ENCODE measurements at regions not wholly inside any gene's neighbourhood (a gene's known extent, or its start where the extent isn't known, plus 50 kb on each side); places are given as distances from the start of the nearest gene placed in this dataset.

DNA sequence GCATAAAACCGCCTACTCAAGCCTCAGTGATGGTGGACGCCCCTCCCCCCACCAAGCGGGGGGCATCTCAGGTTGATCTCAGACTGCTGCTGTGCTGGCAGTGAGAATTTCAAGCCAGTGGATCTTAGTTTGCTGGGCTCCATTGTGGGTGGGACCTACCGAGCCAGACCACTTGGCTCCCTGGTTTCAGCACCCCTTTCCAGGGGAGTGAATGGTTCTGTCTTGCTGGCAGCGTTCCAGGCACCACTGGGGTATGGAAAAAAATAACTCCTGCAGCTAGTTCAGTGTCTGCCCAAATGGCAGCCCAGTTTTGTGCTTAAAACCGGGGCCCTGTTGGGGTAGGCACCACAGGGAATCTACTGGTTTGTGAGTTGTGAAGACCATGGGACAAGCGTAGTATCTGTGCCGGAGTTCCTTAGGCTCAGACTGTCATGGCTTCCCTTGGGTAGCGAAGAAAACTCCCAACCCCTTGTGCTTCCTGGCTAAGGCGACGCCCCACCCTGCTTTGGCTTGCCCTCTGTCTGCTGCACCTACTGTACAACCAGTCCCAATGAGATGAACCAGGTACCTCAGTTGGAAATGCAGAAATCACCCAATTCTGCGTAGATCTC lies 1334.5 kb upstream of the ADGRB3 start:
- H3K4me1 Mint-ChIP-seq: no peaks in the 10 kb centered on the region
- H3K9me3 ChIP-seq (ENCODE audit: control insufficient read depth in 1 of 2, low read length in 2 of 2): no peaks in the 10 kb centered on the region

DNA sequence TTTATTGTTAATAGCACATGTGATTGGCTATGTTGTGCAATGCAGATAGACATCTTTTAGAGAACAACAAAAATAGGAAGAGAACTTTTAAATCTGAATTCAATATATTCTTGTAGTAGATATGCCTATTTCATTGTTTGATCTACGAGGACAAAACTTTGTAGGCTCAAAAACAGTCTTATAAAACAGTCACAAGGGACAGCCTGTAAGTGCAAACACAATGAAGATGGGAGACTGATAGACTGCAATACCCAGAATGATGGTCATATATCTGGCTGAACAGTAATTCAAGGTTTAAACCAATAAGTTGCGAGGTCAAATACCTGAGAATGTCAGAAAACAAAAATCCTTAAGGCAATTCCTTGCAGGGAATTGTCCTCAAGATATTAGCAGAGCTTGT lies 1342.9 kb upstream of the ADGRB3 start:
- intact Hi-C loops (cut with micrococcal nuclease): no loop called here
- no peaks in the 10 kb centered on the region for H3K27me3 ChIP-seq (ENCODE audit: insufficient read depth, low read length)
- H3K4me3 ChIP-seq (ENCODE audit: low read length in 2 of 2): no peak overlapping the region

More for the DNA sequence above, 1334.5 kb upstream of the ADGRB3 start:
- H3K27me3 Mint-ChIP-seq: no peaks in the 10 kb centered on the region
- DNase-seq: no peak
- H3K36me3 Mint-ChIP-seq: no peaks in the 10 kb centered on the region
- no peaks in the 10 kb centered on the region for H3K36me3 ChIP-seq (ENCODE audit: insufficient read depth, low read length)
- H3K27ac Mint-ChIP-seq: no peak overlapping the region
- no peaks in the 10 kb centered on the region for H3K27me3 ChIP-seq (ENCODE audit: insufficient read depth, low read length)
- H3K4me1 ChIP-seq (ENCODE audit: insufficient read depth, low read length): no peaks in the 10 kb centered on the region
- CTCF ChIA-PET (ENCODE audit: partially characterized antibody): no interaction called here
- no peak overlapping the region for H3K27ac ChIP-seq (ENCODE audit: low read depth, low read length)
- no peak overlapping the region for H3K4me3 ChIP-seq (ENCODE audit: low read length in 2 of 2)
- peaks cover 0 to 12% (median 4%) of the 10 kb centered on the region in 8 donors for H3K9me3 Mint-ChIP-seq
- H3K4me3 Mint-ChIP-seq: no peak overlapping the region
- intact Hi-C loops (cut with micrococcal nuclease): no loop called here
- POLR2A ChIA-PET (ENCODE audit: partially characterized antibody): no interaction called here

DNA sequence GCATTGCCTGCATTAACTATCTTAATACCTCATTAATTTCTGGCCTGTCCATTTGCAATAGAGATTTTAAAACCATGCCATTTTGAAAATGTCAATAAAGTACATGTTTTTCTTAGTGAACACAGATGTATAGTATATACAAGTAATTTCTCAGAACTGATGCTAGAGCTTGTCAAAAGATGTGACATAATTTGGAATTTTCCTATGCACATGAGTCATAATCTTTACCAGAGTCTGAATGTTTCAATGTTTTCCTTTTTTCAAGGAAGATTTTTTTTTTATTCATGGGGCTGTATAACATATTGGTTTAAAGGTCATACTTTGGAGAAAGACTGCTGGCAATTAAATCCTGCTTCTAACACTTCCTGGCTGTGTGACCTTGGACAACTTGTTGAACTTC lies 1347.5 kb upstream of the ADGRB3 start:
- intact Hi-C loops (cut with micrococcal nuclease): no loop called here
- Mint-ChIP-seq H3K4me1 (no peaks in the 10 kb centered on the region), H3K36me3 (no peaks in the 10 kb centered on the region)

More for the DNA sequence above, 1342.9 kb upstream of the ADGRB3 start:
- Mint-ChIP-seq H3K27ac (no peak overlapping the region), H3K4me1 (no peaks in the 10 kb centered on the region), H3K9me3 (peaks cover 0 to 25% (median 3%) of the 10 kb centered on the region in 8 donors), H3K27me3 (no peaks in the 10 kb centered on the region), H3K36me3 (no peaks in the 10 kb centered on the region), H3K4me3 (no peak overlapping the region)
- Histone ChIP-seq H3K9me3 (ENCODE audit: control insufficient read depth in 1 of 2, low read length in 2 of 2) (no peaks in the 10 kb centered on the region), H3K4me1 (ENCODE audit: insufficient read depth, low read length) (no peaks in the 10 kb centered on the region), H3K36me3 (ENCODE audit: insufficient read depth, low read length) (no peaks in the 10 kb centered on the region), H3K27ac (ENCODE audit: low read depth, low read length) (no peak overlapping the region)
- no peak for DNase-seq
- POLR2A ChIA-PET (ENCODE audit: partially characterized antibody): no interaction called here
- CTCF ChIA-PET (ENCODE audit: partially characterized antibody): no interaction called here

DNA sequence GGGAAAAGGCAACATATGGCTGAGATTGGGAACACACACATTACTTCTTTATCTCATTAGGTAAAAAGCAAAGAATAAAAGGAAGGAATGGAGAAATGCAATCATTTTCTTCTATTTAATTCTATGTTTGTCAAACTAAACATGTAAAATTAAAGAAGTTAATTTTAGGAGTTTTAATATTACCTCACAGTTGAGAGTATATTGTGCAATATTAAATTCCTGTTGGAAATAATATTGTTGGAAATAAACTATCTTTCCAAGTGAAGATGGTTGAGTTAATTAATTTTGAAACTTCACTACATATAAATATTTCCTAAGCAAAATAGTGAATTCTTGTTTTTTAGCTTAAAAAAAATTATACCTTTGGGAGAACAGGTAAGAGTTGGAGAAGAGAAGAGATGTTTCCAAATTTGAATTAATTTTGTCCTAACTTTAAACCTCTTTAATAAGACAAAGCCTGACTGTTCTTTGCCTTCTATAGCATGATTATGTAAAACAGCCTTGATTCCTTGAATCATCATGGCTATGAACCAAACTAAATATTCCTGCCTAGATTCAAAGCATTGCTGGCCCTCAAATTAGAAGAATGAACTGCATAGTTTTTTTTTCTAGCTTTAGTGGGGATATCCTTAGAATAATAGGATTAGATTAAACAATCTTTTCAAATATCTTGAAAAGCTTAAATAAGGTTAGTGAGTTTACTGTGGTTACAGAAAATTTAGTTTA lies 1349.1 kb upstream of the ADGRB3 start:
- DNase-seq: no peak
- no peaks in the 10 kb centered on the region for H3K27me3 Mint-ChIP-seq
- ChIA-PET POLR2A (ENCODE audit: partially characterized antibody) (no interaction called here), CTCF (ENCODE audit: partially characterized antibody) (no interaction called here)
- Histone ChIP-seq H3K27me3 (ENCODE audit: insufficient read depth, low read length) (no peaks in the 10 kb centered on the region), H3K27ac (ENCODE audit: low read depth, low read length) (no peak overlapping the region), H3K4me1 (ENCODE audit: insufficient read depth, low read length) (no peaks in the 10 kb centered on the region), H3K36me3 (ENCODE audit: insufficient read depth, low read length) (no peaks in the 10 kb centered on the region), H3K9me3 (ENCODE audit: control insufficient read depth in 1 of 2, low read length in 2 of 2) (no peaks in the 10 kb centered on the region), H3K4me3 (ENCODE audit: low read length in 2 of 2) (no peak overlapping the region)
- H3K4me1 Mint-ChIP-seq: no peaks in the 10 kb centered on the region
- intact Hi-C loops (cut with micrococcal nuclease): no loop called here
- H3K27ac Mint-ChIP-seq: no peak overlapping the region
- H3K9me3 Mint-ChIP-seq: peaks cover 0 to 20% (median 1%) of the 10 kb centered on the region in 8 donors
- no peak overlapping the region for H3K4me3 Mint-ChIP-seq
- H3K36me3 Mint-ChIP-seq: no peaks in the 10 kb centered on the region

More for the DNA sequence above, 1347.5 kb upstream of the ADGRB3 start:
- no peak overlapping the region for H3K4me3 Mint-ChIP-seq
- no peaks in the 10 kb centered on the region for H3K27me3 Mint-ChIP-seq
- ChIA-PET CTCF (ENCODE audit: partially characterized antibody) (interaction anchor here (0.7 kb wide), 1 partner anchor 18 kb away, joined by 3 read pairs; no protein-coding TSS in a partner anchor), POLR2A (ENCODE audit: partially characterized antibody) (no interaction called here)
- Histone ChIP-seq H3K27me3 (ENCODE audit: insufficient read depth, low read length) (no peaks in the 10 kb centered on the region), H3K4me3 (ENCODE audit: low read length in 2 of 2) (no peak overlapping the region), H3K9me3 (ENCODE audit: control insufficient read depth in 1 of 2, low read length in 2 of 2) (no peaks in the 10 kb centered on the region), H3K4me1 (ENCODE audit: insufficient read depth, low read length) (no peaks in the 10 kb centered on the region), H3K36me3 (ENCODE audit: insufficient read depth, low read length) (no peaks in the 10 kb centered on the region), H3K27ac (ENCODE audit: low read depth, low read length) (no peak overlapping the region)
- DNase-seq: no peak
- H3K27ac Mint-ChIP-seq: no peak overlapping the region
- H3K9me3 Mint-ChIP-seq: peaks cover 0 to 20% (median 4%) of the 10 kb centered on the region in 8 donors

DNA sequence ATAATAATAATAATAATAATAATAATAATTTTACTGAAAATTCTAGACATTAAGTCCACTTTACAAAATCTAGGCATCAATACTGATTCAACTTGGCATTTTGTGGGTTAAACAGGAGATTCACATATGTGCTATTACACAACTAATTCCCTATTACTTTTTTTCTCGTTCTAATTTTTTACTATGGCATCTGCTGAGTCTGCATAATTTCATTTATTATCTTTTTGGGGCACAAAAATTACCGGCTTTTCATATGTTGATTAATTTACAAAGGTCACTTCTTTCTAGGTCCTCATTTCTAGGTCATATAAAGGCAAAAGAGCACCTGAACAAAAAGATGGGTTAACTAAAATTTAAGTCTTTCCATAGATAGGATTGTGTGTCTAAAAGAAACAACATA lies 1357.8 kb upstream of the ADGRB3 start:
- Histone ChIP-seq H3K4me3 (ENCODE audit: low read length in 2 of 2) (no peak overlapping the region), H3K27me3 (ENCODE audit: insufficient read depth, low read length) (no peaks in the 10 kb centered on the region), H3K9me3 (ENCODE audit: control insufficient read depth in 1 of 2, low read length in 2 of 2) (no peaks in the 10 kb centered on the region), H3K36me3 (ENCODE audit: insufficient read depth, low read length) (no peaks in the 10 kb centered on the region), H3K27ac (ENCODE audit: low read depth, low read length) (no peak overlapping the region), H3K4me1 (ENCODE audit: insufficient read depth, low read length) (no peaks in the 10 kb centered on the region)
- POLR2A ChIA-PET (ENCODE audit: partially characterized antibody): no interaction called here
- Mint-ChIP-seq H3K9me3 (peaks cover 0 to 3% (median 2%) of the 10 kb centered on the region in 8 donors), H3K36me3 (no peaks in the 10 kb centered on the region), H3K4me3 (no peak overlapping the region), H3K4me1 (no peaks in the 10 kb centered on the region), H3K27ac (no peak overlapping the region), H3K27me3 (no peaks in the 10 kb centered on the region)
- CTCF ChIA-PET (ENCODE audit: partially characterized antibody): no interaction called here
- intact Hi-C loops (cut with micrococcal nuclease): no loop called here
- DNase-seq: no peak

DNA sequence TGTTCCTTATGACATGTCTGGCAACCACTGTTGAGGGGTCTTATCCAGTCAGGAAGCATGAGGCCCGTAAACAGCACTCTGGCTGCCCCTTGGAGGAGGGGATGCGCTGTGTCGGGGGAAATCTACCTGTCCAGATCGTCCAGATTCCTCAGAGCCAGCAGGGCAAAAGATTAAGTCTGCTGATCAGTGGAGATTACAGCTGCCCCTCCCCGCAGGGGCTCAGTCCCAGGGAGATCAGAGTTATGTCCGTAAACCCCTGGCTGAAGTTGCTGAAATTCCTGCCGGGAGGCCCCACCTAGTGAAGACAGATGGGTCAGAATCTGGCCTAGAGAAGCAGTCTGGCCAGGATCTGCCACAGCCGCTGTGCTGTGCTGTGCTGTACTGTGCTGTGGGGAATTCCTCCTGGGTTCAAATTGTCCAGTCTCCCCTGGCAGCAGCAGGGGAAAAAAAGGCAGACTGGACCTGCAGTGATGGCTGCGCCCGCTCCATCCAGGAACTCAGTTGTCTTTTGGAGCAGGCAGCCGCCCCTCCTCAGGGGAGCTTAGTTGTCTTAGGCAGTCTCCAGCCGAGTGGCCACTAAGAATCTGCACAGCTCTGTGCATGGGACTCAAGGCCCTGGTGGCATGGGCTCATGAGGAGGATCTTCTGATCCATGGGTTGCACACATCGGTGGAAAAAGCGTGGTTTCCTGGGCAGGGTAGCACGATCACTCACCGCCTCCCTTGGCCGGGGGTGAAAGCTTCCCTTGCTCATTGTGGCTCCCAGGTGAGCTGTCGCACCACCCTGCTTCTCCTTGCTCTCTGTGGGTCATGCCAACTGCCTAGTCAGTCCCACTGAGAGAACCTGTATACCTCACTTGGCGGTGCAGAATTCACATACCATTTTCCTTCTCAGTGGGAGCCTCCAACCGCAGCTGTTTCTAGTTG lies 1368.8 kb upstream of the ADGRB3 start:
- H3K27ac ChIP-seq (ENCODE audit: low read depth, low read length): no peak overlapping the region
- H3K27me3 ChIP-seq (ENCODE audit: insufficient read depth, low read length): no peaks in the 10 kb centered on the region
- Mint-ChIP-seq H3K36me3 (no peaks in the 10 kb centered on the region), H3K9me3 (peaks cover 0 to 22% (median 6%) of the 10 kb centered on the region in 8 donors), H3K27me3 (no peaks in the 10 kb centered on the region), H3K4me3 (no peak overlapping the region), H3K4me1 (no peaks in the 10 kb centered on the region), H3K27ac (no peak overlapping the region)
- intact Hi-C loops (cut with micrococcal nuclease): no loop called here
- CTCF ChIA-PET (ENCODE audit: partially characterized antibody): no interaction called here
- no peaks in the 10 kb centered on the region for H3K36me3 ChIP-seq (ENCODE audit: insufficient read depth, low read length)
- H3K4me3 ChIP-seq (ENCODE audit: low read length in 2 of 2): no peak overlapping the region
- POLR2A ChIA-PET (ENCODE audit: partially characterized antibody): no interaction called here
- no peaks in the 10 kb centered on the region for H3K4me1 ChIP-seq (ENCODE audit: insufficient read depth, low read length)
- no peak for DNase-seq
- no peaks in the 10 kb centered on the region for H3K9me3 ChIP-seq (ENCODE audit: control insufficient read depth in 1 of 2, low read length in 2 of 2)

DNA sequence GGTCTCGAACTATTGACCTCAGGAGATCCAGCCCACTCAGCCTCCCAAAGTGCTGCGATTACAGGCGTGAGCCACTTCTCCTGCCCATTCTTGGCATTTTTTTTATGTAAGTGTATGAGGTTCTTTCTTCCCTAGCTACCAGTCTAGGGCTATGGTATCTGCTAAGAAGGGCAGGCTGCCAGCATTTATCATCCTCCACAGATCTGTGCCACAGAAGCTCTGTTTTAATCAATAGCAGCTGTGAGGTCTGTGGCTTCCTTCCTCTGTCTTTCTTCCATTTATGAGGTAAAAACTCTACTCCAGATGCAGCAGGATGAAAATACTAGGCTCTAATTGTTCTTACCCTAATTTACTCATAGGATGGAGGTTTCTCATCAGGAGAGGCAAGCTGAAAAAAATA lies 1382.4 kb upstream of the ADGRB3 start:
- H3K9me3 Mint-ChIP-seq: peaks cover 0 to 13% (median 4%) of the 10 kb centered on the region in 8 donors
- no peaks in the 10 kb centered on the region for H3K9me3 ChIP-seq (ENCODE audit: control insufficient read depth in 1 of 2, low read length in 2 of 2)
- no peaks in the 10 kb centered on the region for H3K4me1 ChIP-seq (ENCODE audit: insufficient read depth, low read length)
- intact Hi-C loops (cut with micrococcal nuclease): no loop called here
- ChIA-PET POLR2A (ENCODE audit: partially characterized antibody) (no interaction called here), CTCF (ENCODE audit: partially characterized antibody) (no interaction called here)
- no peak for DNase-seq
- no peaks in the 10 kb centered on the region for H3K36me3 Mint-ChIP-seq
- no peaks in the 10 kb centered on the region for H3K27me3 ChIP-seq (ENCODE audit: insufficient read depth, low read length)
- no peak overlapping the region for H3K4me3 Mint-ChIP-seq
- no peaks in the 10 kb centered on the region for H3K4me1 Mint-ChIP-seq
- H3K27me3 Mint-ChIP-seq: no peaks in the 10 kb centered on the region
- H3K36me3 ChIP-seq (ENCODE audit: insufficient read depth, low read length): no peaks in the 10 kb centered on the region
- no peak overlapping the region for H3K27ac ChIP-seq (ENCODE audit: low read depth, low read length)
- no peak overlapping the region for H3K4me3 ChIP-seq (ENCODE audit: low read length in 2 of 2)
- no peak overlapping the region for H3K27ac Mint-ChIP-seq
